Colon (tissue), 2 donors: ENCODE measurements at regions not wholly inside any gene's neighbourhood (a gene's known extent, or its start where the extent isn't known, plus 50 kb on each side); places are given as distances from the start of the nearest gene placed in this dataset.
"Not testable (repeated sequence)": the region's sequence is repeated elsewhere in the genome, so short reads cannot be mapped to it uniquely, and the experiment has no call there.

Experiments used
- FAIRE-seq: peaks from 2 replicates; lab custom pipeline; 2012; peaks lifted over from hg19 to GRCh38; lab: Jason Lieb, UNC
- donor health status: control.
- donor health status: control.

DNA sequence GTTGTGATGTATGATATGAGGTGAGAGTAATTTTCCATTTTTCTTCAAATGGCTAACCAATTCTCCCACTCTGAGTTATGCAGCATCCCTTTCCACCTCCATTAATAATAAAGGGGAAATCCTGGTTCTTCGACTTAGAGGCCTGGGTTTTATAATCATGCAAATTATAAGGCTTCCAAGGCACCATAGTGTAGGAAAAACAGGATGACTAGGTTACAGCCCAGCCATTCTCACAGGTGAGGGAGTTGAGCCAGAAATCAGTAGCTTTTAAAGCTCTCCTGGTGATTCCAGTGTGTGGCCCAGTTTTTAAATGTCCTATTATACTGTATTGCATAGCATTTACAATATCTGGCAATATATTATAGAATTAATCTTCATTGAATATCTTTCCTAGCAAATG is 203.1 kb downstream of the ARHGEF9 start:
- no peak for FAIRE-seq

DNA sequence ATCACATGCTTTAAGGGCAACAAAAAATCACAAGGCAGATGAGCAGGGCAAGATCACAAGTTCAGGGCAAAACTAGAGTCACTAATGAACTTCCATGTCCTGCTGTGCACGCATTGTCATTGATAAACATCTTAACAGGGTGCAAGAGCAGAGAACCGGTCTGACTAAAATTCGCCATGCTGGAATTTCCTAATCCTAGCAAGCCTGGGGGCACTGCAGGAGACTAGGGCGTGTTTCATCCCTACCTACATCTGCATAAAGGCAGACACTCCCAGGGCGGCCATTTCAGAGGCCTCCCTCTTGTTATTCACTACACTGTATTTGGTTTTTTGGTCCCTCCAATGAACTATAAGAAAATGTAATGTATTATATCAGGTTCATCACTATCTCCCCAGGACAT is 203.6 kb downstream of the ARHGEF9 start:
- no peak for FAIRE-seq

DNA sequence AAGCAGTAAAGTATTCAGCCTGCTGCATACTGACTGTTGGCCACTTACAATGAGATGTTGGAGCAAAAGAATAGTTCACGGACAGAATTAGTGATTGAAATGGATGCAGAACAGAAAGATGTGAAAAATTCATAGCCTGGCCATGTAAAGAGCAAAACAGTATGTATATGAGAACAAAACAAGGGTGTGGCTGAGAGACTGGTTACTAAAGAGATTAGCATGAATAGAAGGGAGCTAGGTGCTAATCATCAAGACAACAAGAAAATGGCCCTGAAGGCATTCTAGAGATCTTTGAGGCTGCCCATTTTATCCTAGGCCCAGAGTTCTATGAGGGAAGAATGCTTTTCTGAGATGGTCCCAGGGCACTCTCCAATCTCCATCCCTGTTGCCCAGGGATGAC is 208.5 kb downstream of the ARHGEF9 start:
- FAIRE-seq = no peak

GRCh38 chrX:63575700-63576099 is 209.3 kb downstream of the ARHGEF9 start:
- not testable (repeated sequence) for FAIRE-seq

DNA sequence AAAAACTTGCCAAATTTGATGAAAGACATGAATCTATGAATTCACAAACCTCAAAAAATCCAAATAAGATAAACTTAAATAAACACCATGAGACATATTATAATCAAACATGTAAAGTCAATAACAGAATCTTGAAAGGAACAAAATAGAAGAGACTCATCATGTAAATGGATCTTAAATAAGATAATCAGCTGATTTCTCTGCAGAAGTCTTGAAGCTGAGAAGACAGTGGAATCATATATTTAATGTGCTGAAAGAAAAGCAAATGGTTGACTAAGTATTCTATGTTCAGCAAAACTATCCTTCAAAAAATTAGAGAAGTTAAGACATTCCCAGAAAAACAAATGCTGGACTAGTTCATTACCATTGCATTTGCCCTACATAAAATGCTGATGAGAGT is 215.7 kb upstream of the SPIN4 start:
- no peak for FAIRE-seq

GRCh38 chrX:63561425-63561824 is 210.3 kb upstream of the SPIN4 start:
- no peak for FAIRE-seq

- FAIRE-seq = no peak
Measured at GRCh38 chrX:63560601-63561218, 209.6 kb upstream of the SPIN4 start.

DNA sequence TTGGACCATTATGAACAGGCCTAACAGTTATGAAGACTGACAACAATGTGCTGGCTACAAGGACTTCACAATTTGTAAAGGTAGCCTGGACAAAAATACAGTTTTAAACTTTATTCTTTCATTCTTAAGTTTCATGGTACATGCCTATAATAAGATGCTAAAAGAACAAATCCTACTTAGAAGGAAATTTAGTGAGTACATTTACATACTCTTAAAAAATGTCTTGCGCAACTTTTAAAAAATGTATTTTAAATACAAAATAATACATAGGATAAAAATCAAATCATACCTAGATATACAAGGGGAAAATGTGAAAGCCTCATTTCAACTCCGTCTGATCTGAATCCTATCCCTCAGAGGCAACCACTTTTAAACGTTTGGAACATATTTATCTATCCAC is 200.7 kb upstream of the SPIN4 start:
- peak; percentile 10 for FAIRE-seq

DNA sequence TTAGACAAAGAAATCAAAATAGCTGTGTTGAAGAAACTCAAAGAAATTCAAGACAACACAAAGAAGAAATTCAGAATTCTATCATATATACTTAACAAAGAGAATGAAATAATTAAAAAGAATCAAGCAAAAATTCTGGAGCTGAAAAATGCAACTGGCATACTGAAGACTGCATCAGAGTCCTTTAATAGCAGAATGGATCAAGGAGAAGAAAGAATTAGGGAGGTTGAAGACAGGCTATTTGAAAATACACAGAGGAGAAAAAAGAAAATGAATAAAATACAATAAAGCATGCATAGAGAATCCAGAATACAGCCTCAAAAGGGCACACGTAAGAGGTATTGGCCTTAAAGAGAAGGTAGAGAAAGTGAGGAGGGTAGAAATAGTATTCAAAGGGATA is 179.5 kb upstream of the SPIN4 start:
- peak; percentile 86 for FAIRE-seq

GRCh38 chrX:63529961-63530360 is 178.8 kb upstream of the SPIN4 start:
- FAIRE-seq = no peak

DNA sequence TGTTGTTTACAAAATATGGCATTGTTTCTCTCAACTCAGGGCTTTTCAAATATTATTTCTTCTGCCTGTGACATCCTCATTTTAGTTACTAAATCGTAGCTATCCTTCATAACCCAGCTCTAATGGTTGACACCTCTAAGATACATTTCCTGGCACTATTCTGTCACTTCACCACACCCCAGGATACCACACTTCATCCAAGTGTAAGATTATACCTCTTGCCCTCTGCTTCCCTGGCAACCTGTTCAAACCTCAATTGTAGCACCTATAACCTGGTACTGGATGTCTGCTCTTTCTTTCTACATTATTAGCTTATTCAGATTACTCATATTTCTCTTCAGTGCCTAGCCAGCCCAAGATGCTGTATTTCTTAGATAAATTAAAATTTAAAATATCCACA is 175.7 kb upstream of the SPIN4 start:
- no peak for FAIRE-seq

DNA sequence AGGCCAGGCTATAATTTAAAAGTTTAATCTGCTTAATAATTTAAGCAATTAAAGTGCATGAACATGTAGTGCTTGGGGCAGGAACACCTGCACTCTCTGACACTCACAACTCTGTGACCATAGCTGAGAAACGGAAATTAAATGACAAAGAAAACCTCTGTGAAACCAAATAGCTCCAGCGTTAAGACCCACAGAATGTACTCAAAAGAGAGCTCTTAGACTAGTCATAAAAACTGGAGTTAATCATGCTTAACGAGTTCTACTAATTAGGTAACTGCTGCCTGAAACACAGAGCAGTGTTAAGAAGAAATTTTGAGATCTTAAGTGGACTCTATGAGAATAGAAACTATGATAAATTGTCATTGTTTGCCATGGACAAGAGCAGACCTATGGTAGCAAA is 174.4 kb upstream of the SPIN4 start:
- FAIRE-seq = no peak

GRCh38 chrX:63519368-63519767 is 168.2 kb upstream of the SPIN4 start:
- not testable (repeated sequence) for FAIRE-seq

DNA sequence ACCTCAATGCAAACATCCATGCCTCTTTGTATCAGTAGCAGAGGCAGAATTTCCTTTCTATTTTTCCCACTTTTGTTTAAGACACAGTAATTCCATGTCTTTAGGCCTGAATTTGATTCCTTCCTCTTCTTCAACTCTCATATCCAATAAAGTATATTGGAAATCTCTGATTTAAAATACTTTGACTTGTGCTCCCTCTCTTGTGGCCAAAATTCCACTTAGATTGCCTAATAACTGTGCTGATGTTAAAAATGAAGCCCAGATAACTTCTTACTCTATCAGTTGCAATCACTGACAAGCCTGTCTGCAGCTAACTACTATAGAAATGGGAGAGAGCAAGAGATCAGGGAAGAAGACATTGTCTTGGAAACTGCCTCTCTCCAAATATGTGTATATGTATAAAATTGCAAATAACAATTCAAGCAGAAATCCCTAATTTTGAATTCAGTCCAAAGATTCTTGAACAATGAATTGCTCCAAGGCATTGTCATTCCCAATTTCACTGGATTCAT is 163.5 kb upstream of the SPIN4 start:
- FAIRE-seq = no peak

GRCh38 chrX:63513825-63514568 is 162.9 kb upstream of the SPIN4 start:
- no peak for FAIRE-seq

DNA sequence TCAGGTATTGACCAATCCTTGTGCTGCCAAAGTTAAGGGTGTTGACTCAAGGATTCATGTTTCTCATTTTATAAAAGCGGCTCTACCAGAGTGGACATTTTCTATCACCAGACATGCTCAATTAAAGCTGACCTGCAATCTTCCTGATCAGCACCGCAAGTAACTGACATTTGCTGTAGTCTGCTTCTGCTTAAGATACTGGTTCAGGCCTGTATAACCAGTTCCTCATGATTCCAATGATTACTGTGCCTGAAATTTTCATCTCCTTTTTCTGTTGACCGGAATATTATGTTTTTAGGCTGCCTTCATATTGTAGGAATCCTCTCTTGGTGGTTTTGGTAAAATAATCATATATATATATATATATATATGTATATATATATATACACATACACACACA is 160.2 kb upstream of the SPIN4 start:
- FAIRE-seq = no peak

- FAIRE-seq = no peak
Measured at GRCh38 chrX:63508668-63509067, 157.5 kb upstream of the SPIN4 start.

- FAIRE-seq = no peak
Measured at GRCh38 chrX:63506320-63506719, 155.2 kb upstream of the SPIN4 start.

DNA sequence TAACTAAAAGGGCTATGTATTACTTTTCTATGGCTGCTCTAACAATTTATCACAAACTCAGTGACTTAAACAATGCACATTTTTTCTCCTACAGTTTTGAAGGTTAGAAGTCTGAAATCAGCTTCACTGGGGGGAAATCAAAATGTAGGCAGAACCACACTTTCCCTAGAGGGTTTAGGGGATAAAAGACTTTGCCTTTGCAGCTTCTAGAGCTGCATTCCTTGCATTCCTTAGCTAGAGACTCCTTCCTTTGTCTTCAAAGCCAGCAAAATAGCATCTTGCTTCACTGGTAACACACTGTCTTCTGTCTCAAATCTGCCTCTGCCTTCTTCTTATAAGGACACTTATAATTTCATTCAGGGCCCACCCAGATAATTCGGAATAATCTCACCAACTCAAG is 152.4 kb upstream of the SPIN4 start:
- no peak for FAIRE-seq

GRCh38 chrX:63488546-63489373 is 137.6 kb upstream of the SPIN4 start:
- no peak for FAIRE-seq

- FAIRE-seq = no peak
Measured at GRCh38 chrX:63475200-63475599, 124.1 kb upstream of the SPIN4 start.

DNA sequence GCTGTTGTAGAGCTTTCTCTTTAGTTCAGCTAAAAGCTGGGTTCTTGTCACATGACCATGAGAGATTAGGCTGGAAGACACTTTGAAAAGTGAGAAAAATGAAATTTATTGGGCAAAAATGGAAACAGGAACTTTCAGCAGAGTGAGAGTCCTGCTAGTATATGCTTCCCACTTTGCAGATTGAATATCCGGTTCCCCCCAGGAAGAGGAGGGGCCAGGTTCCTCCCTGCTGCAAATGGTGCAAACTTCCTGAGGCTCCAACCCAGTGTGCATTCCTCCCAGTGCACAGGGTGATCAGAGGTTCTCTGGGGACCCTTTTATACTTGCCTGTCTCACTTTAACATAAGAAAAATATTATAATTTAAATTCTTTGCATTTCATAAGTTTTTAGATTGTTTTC is 119.9 kb upstream of the SPIN4 start:
- FAIRE-seq = no peak

DNA sequence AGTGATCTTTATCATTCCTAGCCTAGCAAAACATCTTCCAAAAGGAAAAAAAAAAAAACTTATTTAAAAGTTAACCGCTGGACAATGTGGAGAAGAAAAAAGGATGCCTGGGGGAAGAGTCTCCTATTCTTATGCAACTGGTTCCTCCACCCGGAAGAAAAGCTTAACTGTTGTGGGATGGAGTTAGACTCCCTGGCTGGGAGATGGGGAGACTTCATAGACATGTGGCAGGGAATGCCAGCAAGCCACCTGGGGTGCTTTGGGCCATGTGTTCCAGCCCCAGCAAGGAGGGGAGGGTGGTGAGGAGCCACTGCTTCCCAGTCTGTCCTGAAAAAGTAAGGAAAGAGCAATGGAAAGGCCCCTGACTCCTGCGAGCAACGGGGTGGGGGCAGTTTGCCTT is 119.4 kb upstream of the SPIN4 start:
- FAIRE-seq = no peak
